Pancreas (tissue), 10 donors: ENCODE measurements at regions not wholly inside any gene's neighbourhood (a gene's known extent, or its start where the extent isn't known, plus 50 kb on each side); places are given as distances from the start of the nearest gene placed in this dataset.
A peak's percentile ranks its signal among the peaks of the same experiment; 100 is the strongest.

Experiments used
- ATAC-seq, 4 donors: fragments of 200-7000 bp; cut with Tn5 transposase; one replicate each; pipeline versions ENCODE4 v1.8.0 to v1.9.1; 2020; ENCODE audit warnings: mild to moderate bottlenecking in 4 of 4, moderate library complexity in 4 of 4
- DNase-seq, 6 donors: peaks; one replicate each; pipeline ENCODE4 v3.0.0-alpha.2; 2020
- FAIRE-seq: peaks from 2 replicates; lab custom pipeline; 2012; peaks lifted over from hg19 to GRCh38; lab: Jason Lieb, UNC
- H3K27ac ChIP-seq, 4 donors: fragments of 200-600 bp; sonication (generic); 1 replicate in 3 of 4; 2 replicates in 1 of 4; pipeline versions ENCODE4 v1.5.0 to v1.8.0; 2020
- H3K27me3 ChIP-seq, 4 donors: fragments of 200-600 bp; one replicate each; pipeline ENCODE4 v1.8.0; 2021
- H3K36me3 ChIP-seq, 3 donors: fragments of 200-600 bp; sonication (generic) in 1 of 3; one replicate each; pipeline versions ENCODE4 v1.5.0 to v1.8.0; 2020 to 2021
- H3K4me1 ChIP-seq, 3 donors: fragments of 200-600 bp; one replicate each; pipeline ENCODE4 v1.8.0; 2021
- H3K4me3 ChIP-seq, 4 donors: fragments of 200-600 bp; sonication (generic) in 2 of 4; one replicate each; pipeline versions ENCODE4 v1.5.0 to v1.8.0; 2020 to 2021
- H3K9me3 ChIP-seq, 4 donors: fragments of 200-600 bp; one replicate each; pipeline ENCODE4 v1.8.0; 2021
- CTCF ChIP-seq, 4 donors: fragments of 200-600 bp; sonication (generic) in 3 of 4; IDR thresholded peaks; one replicate each; pipeline versions ENCODE4 v1.5.0 to v1.8.0; 2021; ENCODE audit warnings: antibody characterized with exemption in 4 of 4
- WGBS, 2 donors: extraction: QIAGEN DNeasy Blood & Tissue Kit; methylation state at CpG; one replicate each; pipeline ENCODE4 v1.1.7; 2013; 5-methylcytosine and 5-hydroxymethylcytosine counted together
- intact Hi-C, 3 donors: fragments of 100-400 bp; cut with DNase I; formaldehyde crosslinking; loops; one replicate each; pipeline versions ENCODE4 v1.11.1 to v1.14.2; 2022
- donor health status: healthy with polysubstance abuse.
- donor health status: DM: no; HTN: no; CAD: no; lungs with moderate emphysema.
- donor health status: DM: no; HTN: no; CAD: no.
- donor health status: control.
- donor health status: control.
- donor health status: Bipolar disorder and iron deficiency.
- donor health status: DM: yes; HTN: yes; CAD: no.
- donor health status: DM: no; HTN: no; CAD: no.
- donor health status: DM: no; HTN: no; CAD: no.
- donor health status: DM: yes; HTN: yes; CAD: no.

- Histone ChIP-seq H3K9me3 (no peaks in the 10 kb centered on the region), H3K27ac (no peak overlapping the region), H3K36me3 (no peaks in the 10 kb centered on the region), H3K4me3 (no peak overlapping the region), H3K27me3 (no peaks in the 10 kb centered on the region), H3K4me1 (peaks cover 10 to 27% (median 12%) of the 10 kb centered on the region in 3 donors)
- DNase-seq: no peak
- no peak for FAIRE-seq
- intact Hi-C loops: no loop called here
- WGBS, 2 donors: 96 to 97% methylated on average over 3 of the region's 3 CpGs
- no peak for ATAC-seq
- no peak for TF ChIP-seq CTCF (IDR thresholded peaks at IDR 0.05)
These were observed 73.1 kb upstream of the GALNT2 start for GRCh38 chr1:229993894-229994293.

GRCh38 chr1:229999004-229999670, 67.9 kb upstream of the GALNT2 start:
- no peak overlapping the region for H3K27ac ChIP-seq
- ATAC-seq: no peak
- FAIRE-seq: no peak
- H3K27me3 ChIP-seq: no peaks in the 10 kb centered on the region
- intact Hi-C loops: no loop called here
- WGBS, 2 donors: 63 to 67% methylated on average over 12 of the region's 12 CpGs
- no peak overlapping the region for H3K4me3 ChIP-seq
- H3K4me1 ChIP-seq: peaks cover 4 to 9% (median 5%) of the 10 kb centered on the region in 3 donors
- H3K9me3 ChIP-seq: no peaks in the 10 kb centered on the region
- TF ChIP-seq CTCF (IDR thresholded peaks at IDR 0.05): no peak
- DNase-seq: no peak
- H3K36me3 ChIP-seq: no peaks in the 10 kb centered on the region

GRCh38 chr1:230000493-230001184, 66.4 kb upstream of the GALNT2 start:
- 55 to 56% methylated on average over 6 of the region's 6 CpGs for whole genome bisulfite sequencing, 2 donors
- Histone ChIP-seq H3K4me1 (peaks cover under 1 to 6% (median 4%) of the 10 kb centered on the region in 3 donors), H3K9me3 (no peaks in the 10 kb centered on the region), H3K27me3 (no peaks in the 10 kb centered on the region), H3K36me3 (no peaks in the 10 kb centered on the region), H3K4me3 (no peak overlapping the region), H3K27ac (no peak overlapping the region)
- FAIRE-seq: no peak
- DNase-seq: no peak
- ATAC-seq: no peak
- intact Hi-C loops: no loop called here
- TF ChIP-seq CTCF (IDR thresholded peaks at IDR 0.05): no peak

GRCh38 chr1:230002164-230002803, 64.8 kb upstream of the GALNT2 start:
- Histone ChIP-seq H3K9me3 (no peaks in the 10 kb centered on the region), H3K4me1 (peaks cover 0 to 4% (median 0%) of the 10 kb centered on the region in 3 donors), H3K27me3 (no peaks in the 10 kb centered on the region), H3K4me3 (no peak overlapping the region), H3K27ac (no peak overlapping the region), H3K36me3 (no peaks in the 10 kb centered on the region)
- 82 to 83% methylated on average over 5 of the region's 5 CpGs for WGBS, 2 donors
- DNase-seq (no peak), FAIRE-seq (no peak), ATAC-seq (peak in 3 of 4 donors; percentile 34 to 58 (median 58))
- no peak for TF ChIP-seq CTCF (IDR thresholded peaks at IDR 0.05)
- intact Hi-C loops: no loop called here
